Stimulated activated naive CD8-positive, alpha-beta T cell treated with anti-CD3 and anti-CD28 coated beads, Interleukin-15, amount 100 ng/mL, for 72 hours (primary cell): ENCODE measurements at regions not wholly inside any gene's neighbourhood (a gene's known extent, or its start where the extent isn't known, plus 50 kb on each side); places are given as distances from the start of the nearest gene placed in this dataset.

Source experiments
- ATAC-seq: fragments of 150-1000 bp; cut with Tn5 transposase; 2 replicates; pipeline ENCODE4 v1.10.0; 2021; ENCODE audit warnings: mild to moderate bottlenecking, moderate library complexity
- DNase-seq, 2 donors: peaks; one replicate each; pipeline ENCODE4 v3.0.0; 2021 to 2022
- H3K27ac Mint-ChIP-seq, 2 donors: one replicate each; pipeline ENCODE4 v1.8.0; 2022; ENCODE audit warnings: mild to moderate bottlenecking in 2 of 2, mixed read lengths in 2 of 2, moderate library complexity in 2 of 2
- H3K27me3 Mint-ChIP-seq: one replicate; pipeline ENCODE4 v1.8.0; 2022; ENCODE audit warnings: mixed read lengths
- H3K4me1 Mint-ChIP-seq: one replicate; pipeline ENCODE4 v1.8.0; 2022; ENCODE audit warnings: mild to moderate bottlenecking, mixed read lengths
- H3K4me3 Mint-ChIP-seq, 2 donors: one replicate each; pipeline ENCODE4 v1.8.0; 2022; ENCODE audit warnings: mild to moderate bottlenecking in 2 of 2, mixed read lengths in 2 of 2, moderate library complexity in 1 of 2
- H3K9me3 Mint-ChIP-seq, 2 donors: one replicate each; pipeline ENCODE4 v1.8.0; 2022; ENCODE audit warnings: mixed read lengths in 2 of 2

DNA sequence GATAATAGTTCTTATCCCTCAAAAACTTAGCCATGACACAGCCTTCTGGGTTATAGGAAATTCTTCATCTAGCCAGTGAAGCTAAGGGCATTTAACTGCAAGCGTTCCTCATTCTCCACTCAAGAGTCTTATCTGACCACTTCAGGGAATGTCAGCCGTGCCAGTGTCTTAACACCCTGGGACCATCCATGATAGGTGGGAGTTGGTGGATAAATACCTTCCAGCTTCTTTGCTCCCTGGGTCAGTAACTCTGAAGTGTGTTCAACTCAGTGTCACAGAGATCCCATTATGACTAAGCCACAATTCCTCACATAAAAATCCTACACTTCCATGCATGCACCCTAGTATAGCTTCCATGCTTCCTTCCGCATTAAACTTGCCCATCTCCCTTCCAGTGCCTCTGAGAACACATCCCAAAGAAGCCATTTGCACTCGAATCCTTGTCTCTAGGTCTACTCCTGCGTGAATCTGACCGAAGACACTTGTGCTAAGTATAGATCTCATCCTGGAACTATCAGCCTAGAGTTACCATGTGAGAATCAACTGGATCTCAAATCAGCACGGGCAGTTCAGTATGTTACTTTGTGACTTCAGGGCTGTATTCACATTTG lies 264.3 kb upstream of the MAF start:
- ATAC-seq: no peak
- no peak overlapping the region for H3K27ac Mint-ChIP-seq
- no peak overlapping the region for H3K4me3 Mint-ChIP-seq
- no peaks in the 10 kb centered on the region for H3K27me3 Mint-ChIP-seq
- DNase-seq: no peak
- no peaks in the 10 kb centered on the region for H3K9me3 Mint-ChIP-seq
- no peaks in the 10 kb centered on the region for H3K4me1 Mint-ChIP-seq

- DNase-seq (no peak), ATAC-seq (no peak)
- Mint-ChIP-seq H3K4me1 (no peaks in the 10 kb centered on the region), H3K27me3 (no peaks in the 10 kb centered on the region), H3K27ac (no peak overlapping the region), H3K9me3 (no peaks in the 10 kb centered on the region), H3K4me3 (no peak overlapping the region)
These were observed 263.7 kb upstream of the MAF start for GRCh38 chr16:79864032-79864780.

- H3K9me3 Mint-ChIP-seq: no peaks in the 10 kb centered on the region
- no peak overlapping the region for H3K27ac Mint-ChIP-seq
- ATAC-seq: no peak
- H3K27me3 Mint-ChIP-seq: no peaks in the 10 kb centered on the region
- H3K4me3 Mint-ChIP-seq: no peak overlapping the region
- no peaks in the 10 kb centered on the region for H3K4me1 Mint-ChIP-seq
- DNase-seq: no peak
These were observed 262.8 kb upstream of the MAF start for GRCh38 chr16:79863128-79864031.

DNA sequence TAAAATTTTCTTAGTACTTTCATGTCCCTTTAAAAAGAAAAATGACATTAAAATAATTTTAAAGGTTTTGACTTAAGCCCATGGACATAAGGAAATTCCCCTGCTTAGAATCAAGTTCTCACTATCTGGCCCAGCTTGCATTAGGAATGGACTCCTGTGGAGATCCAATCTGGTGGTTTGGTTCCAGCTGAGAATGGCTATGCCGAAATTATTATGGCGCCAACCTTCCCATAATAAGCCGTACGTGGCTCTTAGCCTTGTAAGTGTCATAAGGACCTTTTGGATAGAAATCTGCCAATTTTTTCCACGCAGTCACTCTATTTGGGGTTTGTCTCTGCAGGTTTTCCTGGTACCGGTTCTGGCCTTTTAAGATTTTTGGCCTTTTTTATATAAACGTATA lies 262.1 kb upstream of the MAF start:
- Mint-ChIP-seq H3K4me3 (no peak overlapping the region), H3K4me1 (no peaks in the 10 kb centered on the region), H3K27me3 (no peaks in the 10 kb centered on the region), H3K9me3 (no peaks in the 10 kb centered on the region), H3K27ac (no peak overlapping the region)
- no peak for DNase-seq
- no peak for ATAC-seq

DNA sequence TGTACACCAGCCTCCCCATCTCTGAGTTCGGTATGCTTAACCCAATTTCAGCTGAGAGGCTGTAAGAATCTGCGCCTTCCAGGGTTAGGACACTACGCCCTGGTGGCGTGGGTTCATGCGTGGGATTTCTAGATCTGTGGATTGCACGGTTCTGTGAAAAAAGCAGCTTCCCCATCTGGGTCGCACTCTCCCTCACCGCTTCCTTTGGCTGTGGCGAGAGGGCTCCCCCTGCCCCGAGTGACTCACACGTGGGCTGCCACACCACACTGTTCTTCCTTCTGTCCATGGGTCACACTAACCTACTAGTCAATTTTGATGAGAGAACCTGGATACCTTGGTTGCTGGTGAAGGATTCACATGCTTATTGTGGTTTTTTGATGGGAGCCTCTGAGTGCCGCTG lies 256.0 kb upstream of the MAF start:
- Mint-ChIP-seq H3K9me3 (peaks cover 20 to 36% of the 10 kb centered on the region in 2 donors), H3K4me3 (no peak overlapping the region), H3K27ac (no peak overlapping the region), H3K4me1 (no peaks in the 10 kb centered on the region), H3K27me3 (no peaks in the 10 kb centered on the region)
- DNase-seq: no peak
- no peak for ATAC-seq

DNA sequence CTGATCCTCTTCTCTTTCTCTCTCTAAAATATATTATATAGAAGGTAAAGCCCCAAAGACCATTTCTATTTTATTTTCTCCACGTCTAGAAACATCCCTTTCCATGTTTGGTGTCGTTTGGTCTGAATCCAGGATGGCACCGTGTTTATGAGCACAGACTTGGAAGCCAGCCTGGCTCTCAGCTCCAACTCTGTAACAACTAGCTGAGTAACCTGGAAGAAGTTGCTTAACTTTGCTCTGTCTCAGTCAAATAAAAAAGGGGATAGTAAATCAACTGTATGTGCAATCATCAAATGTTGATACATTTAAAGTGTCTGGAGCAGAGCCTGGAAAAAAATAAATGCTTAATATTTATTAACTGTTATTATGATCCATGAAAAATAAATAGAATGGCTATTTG lies 249.8 kb upstream of the MAF start:
- ATAC-seq (no peak), DNase-seq (no peak)
- Mint-ChIP-seq H3K27me3 (no peaks in the 10 kb centered on the region), H3K4me1 (peaks cover 8% of the 10 kb centered on the region), H3K4me3 (no peak overlapping the region), H3K9me3 (peaks cover 15 to 25% of the 10 kb centered on the region in 2 donors), H3K27ac (peak overlapping the region in 1 of 2 donors; percentile 52)

- Mint-ChIP-seq H3K27ac (no peak overlapping the region), H3K9me3 (peaks cover 6 to 13% of the 10 kb centered on the region in 2 donors), H3K4me3 (no peak overlapping the region), H3K4me1 (peaks cover 18% of the 10 kb centered on the region), H3K27me3 (peaks cover 8% of the 10 kb centered on the region)
- no peak for DNase-seq
- ATAC-seq: no peak
These were observed 248.6 kb upstream of the MAF start for GRCh38 chr16:79849119-79849518.

- no peak for DNase-seq
- no peak overlapping the region for H3K4me3 Mint-ChIP-seq
- peak; percentile 20 for ATAC-seq
- H3K9me3 Mint-ChIP-seq: peaks cover 5 to 11% of the 10 kb centered on the region in 2 donors
- no peak overlapping the region for H3K27ac Mint-ChIP-seq
- H3K27me3 Mint-ChIP-seq: peaks cover 8% of the 10 kb centered on the region
- H3K4me1 Mint-ChIP-seq: peaks cover 22% of the 10 kb centered on the region
These were observed 248.2 kb upstream of the MAF start for GRCh38 chr16:79848719-79849118.

- Mint-ChIP-seq H3K4me3 (no peak overlapping the region), H3K27me3 (peaks cover 8% of the 10 kb centered on the region), H3K4me1 (peaks cover 25% of the 10 kb centered on the region), H3K9me3 (peaks cover 0 to 9% of the 10 kb centered on the region in 2 donors), H3K27ac (no peak overlapping the region)
- no peak for ATAC-seq
- no peak for DNase-seq
These were observed 247.0 kb upstream of the MAF start for GRCh38 chr16:79847569-79847968.

DNA sequence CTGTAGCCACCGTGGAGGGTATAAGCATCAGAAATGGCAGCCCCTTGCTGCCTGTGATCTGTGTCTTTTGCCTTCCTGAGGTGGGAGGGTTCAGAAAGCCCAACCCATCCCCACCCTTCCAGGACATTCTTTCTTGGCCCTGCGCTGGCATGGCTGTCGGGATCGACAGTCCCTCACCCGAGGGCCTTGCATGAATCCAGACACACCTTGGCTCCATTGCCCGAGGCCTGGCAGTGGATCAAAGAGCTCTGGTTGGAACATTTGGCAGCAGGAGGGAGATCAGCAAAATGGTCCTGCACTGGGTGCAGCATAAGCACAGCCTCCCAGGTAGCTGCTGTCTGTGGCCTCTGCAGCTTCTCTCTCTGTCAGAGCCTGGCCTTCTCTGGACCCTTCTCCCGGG lies 246.6 kb upstream of the MAF start:
- no peak overlapping the region for H3K4me3 Mint-ChIP-seq
- H3K4me1 Mint-ChIP-seq: peaks cover 25% of the 10 kb centered on the region
- no peak for ATAC-seq
- no peak for DNase-seq
- H3K27me3 Mint-ChIP-seq: peaks cover 9% of the 10 kb centered on the region
- H3K27ac Mint-ChIP-seq: no peak overlapping the region
- peaks cover 0 to 10% of the 10 kb centered on the region in 2 donors for H3K9me3 Mint-ChIP-seq

DNA sequence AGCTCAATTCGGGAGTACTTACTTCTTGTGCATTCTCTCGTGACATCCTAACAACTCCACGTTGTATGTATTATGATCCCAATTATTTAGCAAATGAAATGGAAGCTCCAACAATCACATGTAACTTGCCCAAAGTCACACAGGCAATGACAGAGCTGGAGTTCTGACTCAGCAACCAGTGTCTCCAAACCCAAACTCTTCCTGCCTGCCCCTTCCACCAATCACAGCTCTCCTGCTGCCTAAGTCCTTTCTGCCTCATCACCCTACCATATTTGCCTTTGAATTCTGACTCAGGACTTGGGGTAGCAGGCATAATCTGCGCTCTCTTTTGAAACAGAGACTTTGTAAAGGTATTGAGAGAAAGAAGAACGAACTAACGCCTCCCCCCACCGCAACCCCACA lies 245.2 kb upstream of the MAF start:
- no peak for DNase-seq
- no peak overlapping the region for H3K27ac Mint-ChIP-seq
- peaks cover 25% of the 10 kb centered on the region for H3K4me1 Mint-ChIP-seq
- peaks cover 0 to 10% of the 10 kb centered on the region in 2 donors for H3K9me3 Mint-ChIP-seq
- H3K4me3 Mint-ChIP-seq: no peak overlapping the region
- peaks cover 21% of the 10 kb centered on the region for H3K27me3 Mint-ChIP-seq
- no peak for ATAC-seq

DNA sequence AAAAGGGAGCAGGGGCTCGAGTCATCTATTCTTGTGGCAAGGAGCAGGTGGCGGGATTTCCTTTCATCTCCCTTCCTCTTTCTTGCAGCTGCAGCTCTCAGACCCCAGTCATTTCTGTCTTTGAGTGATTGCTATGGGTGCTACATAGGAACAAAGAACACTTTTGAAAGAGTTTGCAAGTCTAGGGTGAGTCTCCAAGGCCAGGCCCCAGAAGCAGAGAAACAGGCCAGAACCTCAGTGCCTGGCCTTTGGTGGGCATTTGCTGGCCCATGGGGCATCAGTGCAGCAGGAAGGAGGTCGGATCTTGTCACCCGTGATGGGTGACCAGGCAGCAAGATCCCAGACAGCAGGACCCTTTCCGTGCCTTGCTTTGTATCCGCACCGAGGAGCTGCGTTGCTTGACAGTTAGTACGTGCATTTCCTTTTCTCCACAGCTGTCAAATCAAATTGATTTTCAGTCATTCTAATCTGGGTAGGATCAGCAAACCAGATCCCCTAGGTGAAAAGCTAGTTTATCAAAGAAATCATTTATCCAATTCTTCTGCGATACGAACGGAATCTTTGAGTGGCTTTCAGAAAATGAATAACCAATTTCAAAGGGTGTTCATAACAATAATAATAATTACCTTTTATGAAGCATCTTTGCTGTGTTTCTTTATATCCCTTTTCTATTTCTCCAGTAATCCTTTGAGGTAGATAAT lies 244.6 kb upstream of the MAF start:
- peaks cover 21% of the 10 kb centered on the region for H3K27me3 Mint-ChIP-seq
- peaks cover 0 to 10% of the 10 kb centered on the region in 2 donors for H3K9me3 Mint-ChIP-seq
- peak overlapping the region in 1 of 2 donors; percentile 90 for H3K27ac Mint-ChIP-seq
- H3K4me3 Mint-ChIP-seq: no peak overlapping the region
- DNase-seq: no peak
- no peak for ATAC-seq
- peaks cover 25% of the 10 kb centered on the region for H3K4me1 Mint-ChIP-seq

- Mint-ChIP-seq H3K4me3 (no peak overlapping the region), H3K27me3 (peaks cover 21% of the 10 kb centered on the region), H3K27ac (no peak overlapping the region)
These were observed 244.1 kb upstream of the MAF start for GRCh38 chr16:79844603-79845002.

DNA sequence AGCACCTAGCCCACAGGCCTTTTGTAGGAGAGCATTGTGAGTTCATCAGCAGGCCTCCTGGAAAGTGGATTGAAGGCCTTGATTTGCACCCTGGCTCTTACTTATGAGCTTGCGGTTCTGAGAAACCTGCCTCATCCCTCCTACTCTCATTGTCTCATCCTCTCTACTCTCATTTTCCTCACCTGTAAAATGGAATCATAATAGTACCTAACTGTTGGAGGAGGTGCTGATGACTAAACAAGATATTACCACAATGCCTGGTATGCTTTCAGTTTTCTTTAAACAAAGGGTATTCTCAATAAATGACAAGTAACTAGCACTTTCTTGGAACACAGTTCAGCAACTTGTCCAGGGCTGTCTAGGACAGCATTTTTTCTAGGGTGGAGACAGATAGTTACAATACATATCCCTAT lies 243.1 kb upstream of the MAF start:
- ATAC-seq: peak; percentile 71
- Mint-ChIP-seq H3K4me3 (no peak overlapping the region), H3K27ac (no peak overlapping the region), H3K4me1 (peaks cover 25% of the 10 kb centered on the region), H3K27me3 (peaks cover 21% of the 10 kb centered on the region), H3K9me3 (peaks cover 0 to 10% of the 10 kb centered on the region in 2 donors)
- no peak for DNase-seq

More at GRCh38 chr16:79844603-79845002, 244.1 kb upstream of the MAF start:
- peaks cover 0 to 10% of the 10 kb centered on the region in 2 donors for H3K9me3 Mint-ChIP-seq
- ATAC-seq (no peak), DNase-seq (no peak)
- H3K4me1 Mint-ChIP-seq: peaks cover 25% of the 10 kb centered on the region

DNA sequence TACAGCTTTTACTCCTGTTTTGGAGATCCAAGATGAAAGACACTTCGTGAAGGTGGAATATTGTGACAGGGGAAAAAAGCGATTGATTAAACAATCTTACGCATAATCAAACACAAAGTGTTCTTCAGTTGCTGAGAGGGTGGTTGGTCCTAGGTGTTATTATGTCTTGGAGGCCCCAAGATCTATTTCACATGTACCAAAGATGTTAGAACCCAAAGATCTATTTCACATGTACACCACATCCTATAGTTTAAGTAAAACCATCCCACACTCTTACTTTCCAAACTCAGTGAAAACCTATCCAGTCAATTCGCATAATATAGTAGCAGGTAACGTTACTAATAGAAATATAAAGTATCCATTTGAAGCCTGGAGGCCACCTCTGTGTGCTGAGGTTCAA lies 242.6 kb upstream of the MAF start:
- ATAC-seq (peak; percentile 11), DNase-seq (no peak)
- Mint-ChIP-seq H3K27ac (no peak overlapping the region), H3K4me1 (peaks cover 25% of the 10 kb centered on the region), H3K9me3 (peaks cover 0 to 10% of the 10 kb centered on the region in 2 donors), H3K27me3 (peaks cover 21% of the 10 kb centered on the region), H3K4me3 (no peak overlapping the region)
